ENCODE measurements at regions not wholly inside any gene's neighbourhood (a gene's known extent, or its start where the extent isn't known, plus 50 kb on each side); places are given as distances from the start of the nearest gene placed in this dataset.

GRCh38 chr6:168158980-168159349 lies 80.0 kb upstream of the FRMD1 start:
- no peak for DNase-seq (ENCODE audit: low read depth in 4 of 4, low spot score in 3 of 4)

GRCh38 chr6:168158213-168158979 lies 79.4 kb upstream of the FRMD1 start:
- no peak for DNase-seq (ENCODE audit: low read depth in 4 of 4, low spot score in 3 of 4)

GRCh38 chr6:168157272-168158212 lies 78.5 kb upstream of the FRMD1 start:
- peak in 3 of 4 donors; percentile 52 to 64 (median 55) for DNase-seq (ENCODE audit: low read depth in 4 of 4, low spot score in 3 of 4)

GRCh38 chr6:168156742-168157265 lies 77.8 kb upstream of the FRMD1 start:
- DNase-seq (ENCODE audit: low read depth in 4 of 4, low spot score in 3 of 4): no peak

- DNase-seq (ENCODE audit: low read depth in 4 of 4, low spot score in 3 of 4): no peak
Measured at GRCh38 chr6:168155821-168156741, 77.1 kb upstream of the FRMD1 start.

- DNase-seq (ENCODE audit: low read depth in 4 of 4, low spot score in 3 of 4): no peak
Measured at GRCh38 chr6:168155193-168155592, 76.2 kb upstream of the FRMD1 start.

- DNase-seq (ENCODE audit: low read depth in 4 of 4, low spot score in 3 of 4): no peak
Measured at GRCh38 chr6:168154263-168154917, 75.4 kb upstream of the FRMD1 start.

- no peak for DNase-seq (ENCODE audit: low read depth in 4 of 4, low spot score in 3 of 4)
Measured at GRCh38 chr6:168153553-168153952, 74.5 kb upstream of the FRMD1 start.

- no peak for DNase-seq (ENCODE audit: low read depth in 4 of 4, low spot score in 3 of 4)
Measured at GRCh38 chr6:168152980-168153379, 74.0 kb upstream of the FRMD1 start.

GRCh38 chr6:168152306-168152963 lies 73.4 kb upstream of the FRMD1 start:
- DNase-seq (ENCODE audit: low read depth in 4 of 4, low spot score in 3 of 4): no peak

- DNase-seq (ENCODE audit: low read depth in 4 of 4, low spot score in 3 of 4): no peak
Measured at GRCh38 chr6:168150551-168151320, 71.7 kb upstream of the FRMD1 start.

- no peak for DNase-seq (ENCODE audit: low read depth in 4 of 4, low spot score in 3 of 4)
Measured at GRCh38 chr6:168149015-168149414, 70.0 kb upstream of the FRMD1 start.

- no peak for DNase-seq (ENCODE audit: low read depth in 4 of 4, low spot score in 3 of 4)
Measured at GRCh38 chr6:168148231-168148849, 69.3 kb upstream of the FRMD1 start.

- DNase-seq (ENCODE audit: low read depth in 4 of 4, low spot score in 3 of 4): no peak
Measured at GRCh38 chr6:168147205-168147738, 68.3 kb upstream of the FRMD1 start.

GRCh38 chr6:168145747-168146596 lies 67.0 kb upstream of the FRMD1 start:
- DNase-seq (ENCODE audit: low read depth in 4 of 4, low spot score in 3 of 4): no peak

GRCh38 chr6:168139121-168139520 lies 60.1 kb upstream of the FRMD1 start:
- no peak for DNase-seq (ENCODE audit: low read depth in 4 of 4, low spot score in 3 of 4)

GRCh38 chr6:168138436-168138835 lies 59.4 kb upstream of the FRMD1 start:
- no peak for DNase-seq (ENCODE audit: low read depth in 4 of 4, low spot score in 3 of 4)

Data from left renal pelvis (tissue), 4 donors.